ENCODE measurements at regions not wholly inside any gene's neighbourhood (a gene's known extent, or its start where the extent isn't known, plus 50 kb on each side); places are given as distances from the start of the nearest gene placed in this dataset.
"Not testable (repeated sequence)": the region's sequence is repeated elsewhere in the genome, so short reads cannot be mapped to it uniquely, and the experiment has no call there.

- H3K27ac ChIP-seq = not testable (repeated sequence)
Measured at GRCh38 chr7:76728571-76728974, 101.5 kb upstream of the POMZP3 start.

GRCh38 chr7:76723928-76724327 lies 96.8 kb upstream of the POMZP3 start:
- H3K27ac ChIP-seq = not testable (repeated sequence)

DNA sequence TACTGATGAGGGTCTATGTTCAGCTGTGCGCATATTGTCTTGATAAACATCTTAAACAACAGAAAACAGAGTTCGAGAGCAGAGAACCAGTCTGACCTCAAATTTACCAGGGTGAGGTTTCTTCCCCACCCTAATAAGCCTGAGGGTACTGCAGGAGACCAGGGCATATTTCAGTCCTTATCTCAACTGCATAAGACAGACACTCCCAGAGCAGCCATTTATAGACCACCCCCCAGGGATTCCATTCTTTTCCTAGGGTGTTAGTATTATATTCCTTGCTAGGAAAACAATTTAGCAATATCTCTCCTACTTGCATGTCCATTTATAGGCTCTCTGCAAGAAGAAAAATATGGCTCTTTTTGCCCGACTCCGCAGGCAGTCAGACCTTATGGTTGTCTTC lies 89.5 kb upstream of the POMZP3 start:
- not testable (repeated sequence) for H3K27ac ChIP-seq

DNA sequence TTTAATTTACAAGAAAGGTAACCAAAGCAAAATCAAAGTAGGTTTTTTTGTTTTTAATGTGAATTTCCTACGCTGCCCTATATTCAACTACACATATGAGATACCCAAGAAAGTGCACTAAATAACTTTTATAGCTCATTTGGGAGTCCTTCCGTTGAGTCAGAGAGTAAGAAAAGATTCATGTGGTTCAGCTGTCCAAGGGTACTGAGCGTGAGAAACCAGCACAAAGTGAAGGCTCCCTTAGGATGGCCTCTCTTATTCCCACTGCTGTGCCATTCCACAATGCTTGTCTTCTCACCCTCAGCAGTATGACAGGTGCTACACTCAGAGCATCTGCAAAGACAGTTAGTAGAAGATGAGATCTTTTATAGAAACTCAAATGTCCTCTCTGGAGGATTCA lies 85.8 kb upstream of the POMZP3 start:
- not testable (repeated sequence) for H3K27ac ChIP-seq

DNA sequence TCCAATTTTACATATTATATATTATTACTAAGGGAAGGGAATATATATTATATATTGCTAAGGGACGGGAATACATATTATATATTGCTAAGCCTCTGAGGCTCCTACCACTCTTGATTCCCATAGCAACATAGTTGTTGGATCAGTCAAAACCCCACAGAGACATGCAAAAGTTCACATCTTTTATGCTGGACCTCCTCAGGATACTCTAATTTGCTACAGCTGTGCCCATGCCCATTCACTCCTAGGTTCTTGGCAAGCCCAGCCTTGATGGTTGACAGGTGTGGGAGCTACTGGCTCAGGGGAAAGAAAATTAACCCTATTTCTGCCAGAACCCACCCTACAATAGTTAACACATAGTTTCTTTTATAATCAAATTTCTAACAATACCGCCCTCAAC lies 84.6 kb upstream of the POMZP3 start:
- H3K27ac ChIP-seq = not testable (repeated sequence)

GRCh38 chr7:76709703-76710102 lies 82.6 kb upstream of the POMZP3 start:
- H3K27ac ChIP-seq = not testable (repeated sequence)

DNA sequence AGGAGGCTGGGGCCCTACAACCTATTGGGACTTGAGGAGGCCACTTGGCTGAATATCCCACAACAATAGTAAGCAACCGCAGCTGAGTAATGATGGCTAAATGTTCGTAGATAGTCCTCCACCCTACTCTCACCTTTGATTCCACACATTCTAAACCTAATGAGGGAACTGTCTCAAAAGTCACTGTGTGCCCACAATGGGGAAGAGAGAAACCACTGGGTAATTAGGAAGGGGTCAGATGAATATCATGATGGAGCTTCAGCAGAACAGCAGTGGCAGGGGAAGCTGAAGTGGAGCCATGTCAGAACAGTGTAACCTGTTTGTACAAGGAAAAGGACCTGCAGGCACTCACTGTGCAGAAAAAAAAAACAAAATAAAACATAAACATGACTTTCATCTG lies 81.4 kb upstream of the POMZP3 start:
- H3K27ac ChIP-seq = not testable (repeated sequence)

DNA sequence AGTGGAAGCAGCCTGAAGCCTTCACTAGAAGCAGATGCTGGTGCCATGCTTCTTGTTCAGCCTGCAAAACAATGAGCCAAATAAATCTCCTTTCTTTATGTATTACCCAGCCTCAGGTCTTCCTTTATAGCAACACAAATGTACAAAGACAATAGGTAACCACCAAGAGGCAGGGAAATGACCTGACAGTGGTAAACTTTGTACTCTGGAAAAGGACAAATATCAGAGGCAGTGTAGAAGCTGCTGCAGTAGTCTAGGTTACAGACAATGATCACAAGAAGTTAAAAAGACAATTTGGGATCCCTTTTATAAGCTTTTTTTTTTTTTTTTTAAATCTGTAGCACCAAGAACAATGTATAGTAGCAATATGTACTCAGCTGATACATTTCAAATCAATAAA lies 76.7 kb upstream of the POMZP3 start:
- H3K27ac ChIP-seq = not testable (repeated sequence)

DNA sequence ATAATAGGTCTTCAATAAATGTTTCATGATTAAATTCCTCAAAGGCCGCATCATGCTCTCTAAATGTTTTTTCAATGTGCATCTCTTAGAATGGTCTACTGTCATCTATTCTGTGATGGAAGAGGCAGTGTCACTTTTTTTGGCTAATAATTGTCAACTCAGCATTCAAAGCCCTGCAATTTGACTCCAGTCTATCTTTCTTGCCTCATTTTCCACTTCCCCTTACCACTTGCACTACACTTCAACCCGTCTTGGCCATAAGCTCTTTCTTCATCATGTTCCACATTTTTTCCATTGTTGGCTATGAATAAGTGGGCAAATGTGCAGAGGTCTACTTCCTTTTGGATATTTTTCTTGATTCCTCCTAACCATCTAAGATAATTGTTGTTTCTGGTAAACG lies 59.2 kb upstream of the POMZP3 start:
- not testable (repeated sequence) for H3K27ac ChIP-seq

- H3K27ac ChIP-seq = not testable (repeated sequence)
Measured at GRCh38 chr7:76684737-76685136, 57.7 kb upstream of the POMZP3 start.

- H3K27ac ChIP-seq = not testable (repeated sequence)
Measured at GRCh38 chr7:76683631-76684030, 56.6 kb upstream of the POMZP3 start.

DNA sequence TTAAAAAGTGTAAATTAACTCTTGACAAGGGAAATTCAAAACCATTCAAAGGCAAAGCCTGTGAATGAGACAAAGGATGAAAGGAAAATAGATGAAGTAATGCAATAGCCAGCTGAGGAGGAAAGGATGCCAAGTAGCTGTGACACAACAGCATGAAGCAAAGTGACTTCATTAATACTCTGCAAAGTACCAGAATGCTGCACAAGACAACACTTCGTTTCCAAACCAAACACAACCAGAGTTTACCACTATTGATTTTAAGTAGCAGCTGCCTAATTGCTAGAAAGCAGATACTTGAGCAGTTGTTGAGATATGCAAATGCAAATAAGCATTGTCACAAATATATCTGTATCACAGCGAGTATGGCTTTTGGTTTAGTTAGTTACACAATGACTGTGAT lies 54.7 kb upstream of the POMZP3 start:
- H3K27ac ChIP-seq = not testable (repeated sequence)

DNA sequence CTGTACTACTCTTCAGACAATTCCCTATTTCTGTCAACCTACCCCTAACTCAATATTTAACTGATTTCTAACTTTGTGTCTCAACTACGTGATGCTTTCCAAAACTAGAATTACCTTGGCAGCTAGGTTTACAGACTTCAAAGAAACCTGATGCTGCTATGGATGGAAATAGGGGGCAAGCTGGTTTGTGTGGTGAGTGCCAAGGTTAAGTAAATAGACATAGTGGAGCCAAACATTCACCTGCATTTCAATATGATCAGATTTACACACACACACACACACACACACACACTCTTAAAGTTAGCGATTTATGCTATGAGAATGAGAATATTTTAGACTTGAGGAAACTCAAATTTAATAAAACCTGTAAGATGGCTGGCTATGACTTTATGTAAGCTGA lies 52.1 kb upstream of the POMZP3 start:
- not testable (repeated sequence) for H3K27ac ChIP-seq

DNA sequence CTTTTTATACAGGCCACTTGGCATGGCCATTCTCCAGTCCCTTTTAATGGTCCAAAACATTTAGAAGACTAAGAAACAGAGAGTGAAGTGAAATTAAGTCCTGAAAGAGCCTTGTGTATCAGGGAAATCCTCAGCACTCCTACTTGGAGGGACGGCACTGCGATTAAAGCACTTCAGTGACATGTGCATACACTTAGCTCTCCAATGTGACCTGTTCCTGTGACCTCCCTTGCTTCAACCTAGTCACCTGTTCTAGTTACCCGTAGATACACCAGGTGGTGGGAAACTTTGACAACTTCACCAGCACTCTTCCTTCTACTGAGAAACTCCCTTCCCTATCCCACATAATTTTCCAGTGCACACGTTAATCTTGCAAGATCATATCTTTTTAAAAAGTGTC lies 51.4 kb upstream of the POMZP3 start:
- not testable (repeated sequence) for H3K27ac ChIP-seq

DNA sequence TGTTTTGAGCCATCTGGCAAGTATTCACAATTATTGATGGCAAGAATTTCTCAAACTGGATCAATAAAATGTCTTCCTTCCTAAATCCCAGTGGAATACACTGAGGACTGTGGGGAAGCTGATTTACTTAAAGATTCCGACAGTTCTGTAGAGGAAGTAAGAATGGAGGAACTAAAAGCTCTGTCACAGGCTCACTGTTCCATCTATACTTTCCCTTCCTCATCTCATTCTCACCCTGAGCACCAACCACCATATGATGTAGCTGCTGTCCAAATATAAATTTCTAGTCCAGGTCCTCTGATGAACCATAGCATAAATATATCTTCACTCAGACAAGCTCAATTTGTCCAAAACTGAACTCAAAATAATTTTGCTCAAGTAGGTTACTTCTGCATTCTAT lies 49.8 kb upstream of the POMZP3 start:
- not testable (repeated sequence) for H3K27ac ChIP-seq
